GM12878 (cell line): ENCODE measurements at regions not wholly inside any gene's neighbourhood (a gene's known extent, or its start where the extent isn't known, plus 50 kb on each side); places are given as distances from the start of the nearest gene placed in this dataset.
"Not testable (repeated sequence)": the region's sequence is repeated elsewhere in the genome, so short reads cannot be mapped to it uniquely, and the experiment has no call there.

ENCODE experiments used
- EP300 ChIP-seq, 2 experiments: fragments of 150-350 bp in 1 of 2; IDR thresholded peaks; 2 replicates each; pipeline ENCODE4 v1.6.1; 2011 to 2012; ENCODE audit warnings: low read depth in 2 of 2, low read length in 2 of 2, borderline replicate concordance in 1 of 2, improper control_type of control experiment in 1 of 2, inconsistent platforms in 1 of 2; ENCODE audit not compliant: control insufficient read depth in 1 of 2
- MYC ChIP-seq: IDR thresholded peaks from 2 replicates; pipeline ENCODE4 v1.6.1; 2011; ENCODE audit warnings: mild to moderate bottlenecking, low read length, moderate library complexity, inconsistent platforms; ENCODE audit not compliant: insufficient read depth, insufficient replicate concordance, insufficient read length, severe bottlenecking
- STAT1 ChIP-seq: fragments of 450-650 bp; conservative IDR thresholded peaks from 2 replicates; pipeline ENCODE4 v1.6.1; 2014; ENCODE audit warnings: antibody characterized with exemption, mild to moderate bottlenecking
- SUZ12 ChIP-seq: fragments of 200-600 bp; sonication (generic); IDR thresholded peaks from one replicate; pipeline ENCODE4 v1.6.1; 2018; ENCODE audit warnings: antibody characterized with exemption, mild to moderate bottlenecking; ENCODE audit not compliant: unreplicated experiment
- TF ChIP-seq, protein P1 (sequence below): fragments of 150-350 bp; IDR thresholded peaks from 2 replicates; pipeline ENCODE4 v1.6.1; 2016; ENCODE audit warnings: low read depth, low read length
- TF ChIP-seq, protein P2 (sequence below): fragments of 450-650 bp; formaldehyde crosslinking; IDR thresholded peaks from 2 replicates; pipeline ENCODE4 v1.5.0; 2022; ENCODE audit warnings: mild to moderate bottlenecking, missing genetic modification characterization

DNA sequence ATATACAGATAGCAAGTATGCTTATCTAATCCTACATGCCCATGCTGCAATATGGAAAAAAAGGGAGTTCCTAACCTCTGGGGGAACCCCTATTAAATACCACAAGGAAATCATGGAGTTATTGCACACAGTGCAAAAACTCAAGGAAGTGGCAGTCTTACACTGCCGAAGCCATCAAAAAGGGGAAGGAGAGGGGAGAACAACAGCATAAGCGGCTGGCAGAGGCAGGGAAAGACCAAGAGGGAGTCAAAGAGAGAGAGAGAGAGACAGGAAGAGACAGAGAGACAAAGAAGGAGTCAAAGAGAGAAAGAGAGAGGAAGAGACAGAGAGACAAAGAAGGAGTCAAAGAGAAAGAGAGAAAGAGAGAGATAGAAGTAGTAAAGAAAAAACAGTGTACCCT is 267.3 kb downstream of the S1PR1 start:
- TF ChIP-seq, protein P1, sequence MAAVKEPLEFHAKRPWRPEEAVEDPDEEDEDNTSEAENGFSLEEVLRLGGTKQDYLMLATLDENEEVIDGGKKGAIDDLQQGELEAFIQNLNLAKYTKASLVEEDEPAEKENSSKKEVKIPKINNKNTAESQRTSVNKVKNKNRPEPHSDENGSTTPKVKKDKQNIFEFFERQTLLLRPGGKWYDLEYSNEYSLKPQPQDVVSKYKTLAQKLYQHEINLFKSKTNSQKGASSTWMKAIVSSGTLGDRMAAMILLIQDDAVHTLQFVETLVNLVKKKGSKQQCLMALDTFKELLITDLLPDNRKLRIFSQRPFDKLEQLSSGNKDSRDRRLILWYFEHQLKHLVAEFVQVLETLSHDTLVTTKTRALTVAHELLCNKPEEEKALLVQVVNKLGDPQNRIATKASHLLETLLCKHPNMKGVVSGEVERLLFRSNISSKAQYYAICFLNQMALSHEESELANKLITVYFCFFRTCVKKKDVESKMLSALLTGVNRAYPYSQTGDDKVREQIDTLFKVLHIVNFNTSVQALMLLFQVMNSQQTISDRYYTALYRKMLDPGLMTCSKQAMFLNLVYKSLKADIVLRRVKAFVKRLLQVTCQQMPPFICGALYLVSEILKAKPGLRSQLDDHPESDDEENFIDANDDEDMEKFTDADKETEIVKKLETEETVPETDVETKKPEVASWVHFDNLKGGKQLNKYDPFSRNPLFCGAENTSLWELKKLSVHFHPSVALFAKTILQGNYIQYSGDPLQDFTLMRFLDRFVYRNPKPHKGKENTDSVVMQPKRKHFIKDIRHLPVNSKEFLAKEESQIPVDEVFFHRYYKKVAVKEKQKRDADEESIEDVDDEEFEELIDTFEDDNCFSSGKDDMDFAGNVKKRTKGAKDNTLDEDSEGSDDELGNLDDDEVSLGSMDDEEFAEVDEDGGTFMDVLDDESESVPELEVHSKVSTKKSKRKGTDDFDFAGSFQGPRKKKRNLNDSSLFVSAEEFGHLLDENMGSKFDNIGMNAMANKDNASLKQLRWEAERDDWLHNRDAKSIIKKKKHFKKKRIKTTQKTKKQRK, result not testable (repeated sequence)
- TF ChIP-seq, protein P2, sequence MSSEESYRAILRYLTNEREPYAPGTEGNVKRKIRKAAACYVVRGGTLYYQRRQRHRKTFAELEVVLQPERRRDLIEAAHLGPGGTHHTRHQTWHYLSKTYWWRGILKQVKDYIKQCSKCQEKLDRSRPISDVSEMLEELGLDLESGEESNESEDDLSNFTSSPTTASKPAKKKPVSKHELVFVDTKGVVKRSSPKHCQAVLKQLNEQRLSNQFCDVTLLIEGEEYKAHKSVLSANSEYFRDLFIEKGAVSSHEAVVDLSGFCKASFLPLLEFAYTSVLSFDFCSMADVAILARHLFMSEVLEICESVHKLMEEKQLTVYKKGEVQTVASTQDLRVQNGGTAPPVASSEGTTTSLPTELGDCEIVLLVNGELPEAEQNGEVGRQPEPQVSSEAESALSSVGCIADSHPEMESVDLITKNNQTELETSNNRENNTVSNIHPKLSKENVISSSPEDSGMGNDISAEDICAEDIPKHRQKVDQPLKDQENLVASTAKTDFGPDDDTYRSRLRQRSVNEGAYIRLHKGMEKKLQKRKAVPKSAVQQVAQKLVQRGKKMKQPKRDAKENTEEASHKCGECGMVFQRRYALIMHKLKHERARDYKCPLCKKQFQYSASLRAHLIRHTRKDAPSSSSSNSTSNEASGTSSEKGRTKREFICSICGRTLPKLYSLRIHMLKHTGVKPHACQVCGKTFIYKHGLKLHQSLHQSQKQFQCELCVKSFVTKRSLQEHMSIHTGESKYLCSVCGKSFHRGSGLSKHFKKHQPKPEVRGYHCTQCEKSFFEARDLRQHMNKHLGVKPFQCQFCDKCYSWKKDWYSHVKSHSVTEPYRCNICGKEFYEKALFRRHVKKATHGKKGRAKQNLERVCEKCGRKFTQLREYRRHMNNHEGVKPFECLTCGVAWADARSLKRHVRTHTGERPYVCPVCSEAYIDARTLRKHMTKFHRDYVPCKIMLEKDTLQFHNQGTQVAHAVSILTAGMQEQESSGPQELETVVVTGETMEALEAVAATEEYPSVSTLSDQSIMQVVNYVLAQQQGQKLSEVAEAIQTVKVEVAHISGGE (CRISPR knock-in tag), result not testable (repeated sequence)
- not testable (repeated sequence) for TF ChIP-seq MYC; SUZ12; EP300 (IDR thresholded peaks at IDR 0.05; ENCODE audit: borderline replicate concordance in 1 of 2, control insufficient read depth in 1 of 2, low read depth in 2 of 2, low read length in 2 of 2); STAT1
